ENCODE measurements at regions not wholly inside any gene's neighbourhood (a gene's known extent, or its start where the extent isn't known, plus 50 kb on each side); places are given as distances from the start of the nearest gene placed in this dataset.

GRCh38 chr22:27561286-27561904 lies 240.2 kb downstream of the MN1 start:
- in situ Hi-C loops (cut with MboI; ENCODE audit: low sequenced_read_pairs) = no loop called here

GRCh38 chr22:27564806-27565205 lies 236.8 kb downstream of the MN1 start:
- in situ Hi-C loops (cut with MboI; ENCODE audit: low sequenced_read_pairs) = no loop called here

DNA sequence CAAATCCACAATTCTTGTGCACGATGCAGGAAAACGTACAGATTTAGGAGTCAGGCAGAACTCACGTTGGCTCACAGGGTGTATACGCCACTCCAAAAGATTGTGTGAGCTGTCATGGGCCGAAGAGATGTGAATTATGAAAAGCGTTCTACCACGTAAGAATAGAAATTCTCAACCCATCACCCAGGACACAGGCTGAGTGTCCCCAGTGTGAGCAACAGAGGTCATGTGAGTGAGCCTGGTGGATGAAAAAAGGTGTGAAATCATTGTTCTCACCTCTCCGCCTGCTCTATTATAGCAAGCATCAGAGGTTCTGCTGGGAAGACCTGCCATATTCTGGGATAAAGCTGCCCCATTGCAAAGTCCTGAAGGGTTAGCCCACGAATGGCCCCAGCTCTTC lies 235.0 kb downstream of the MN1 start:
- in situ Hi-C loops (cut with MboI; ENCODE audit: low sequenced_read_pairs) = no loop called here

GRCh38 chr22:27568265-27568664 lies 233.3 kb downstream of the MN1 start:
- in situ Hi-C loops (cut with MboI; ENCODE audit: low sequenced_read_pairs) = no loop called here

DNA sequence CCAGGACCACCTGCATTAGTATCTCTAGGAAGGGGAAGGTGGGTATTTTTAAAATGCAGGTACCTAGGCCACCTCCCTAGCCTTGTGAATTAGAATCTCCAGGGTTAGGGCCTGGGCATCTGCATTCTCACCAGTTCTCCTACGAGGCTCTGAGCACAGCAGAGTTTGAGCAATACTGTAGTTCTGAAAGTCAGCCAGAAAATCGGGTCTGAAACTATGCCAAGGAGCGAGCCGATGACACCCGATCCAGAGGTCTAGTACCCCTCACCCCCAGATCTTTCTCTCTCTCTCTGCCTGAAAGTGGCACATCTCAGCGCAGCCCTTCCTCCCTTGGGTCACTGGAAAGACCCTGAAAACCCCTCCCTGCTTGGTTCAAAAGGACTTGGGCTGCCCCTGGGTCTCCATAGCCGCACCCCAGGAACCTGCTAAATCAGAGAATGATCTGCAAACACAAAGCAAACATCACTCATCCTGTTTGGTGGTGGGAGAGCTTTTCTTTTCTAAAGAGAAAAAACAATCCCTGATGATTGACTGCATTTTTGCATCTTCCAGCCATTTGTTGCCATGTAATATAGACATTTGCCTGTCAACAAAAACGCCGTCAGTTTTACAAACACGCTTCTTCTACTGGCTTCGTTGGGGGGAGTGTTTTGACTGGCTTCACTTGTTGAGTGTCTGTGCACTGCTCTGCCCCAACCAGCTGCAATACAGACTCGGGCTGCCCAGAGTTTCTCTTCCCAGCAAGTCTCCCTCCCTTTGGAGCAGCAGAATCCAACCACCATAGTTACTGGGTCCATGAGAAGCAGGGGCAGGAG lies 229.9 kb downstream of the MN1 start:
- in situ Hi-C loops (cut with MboI; ENCODE audit: low sequenced_read_pairs) = no loop called here

DNA sequence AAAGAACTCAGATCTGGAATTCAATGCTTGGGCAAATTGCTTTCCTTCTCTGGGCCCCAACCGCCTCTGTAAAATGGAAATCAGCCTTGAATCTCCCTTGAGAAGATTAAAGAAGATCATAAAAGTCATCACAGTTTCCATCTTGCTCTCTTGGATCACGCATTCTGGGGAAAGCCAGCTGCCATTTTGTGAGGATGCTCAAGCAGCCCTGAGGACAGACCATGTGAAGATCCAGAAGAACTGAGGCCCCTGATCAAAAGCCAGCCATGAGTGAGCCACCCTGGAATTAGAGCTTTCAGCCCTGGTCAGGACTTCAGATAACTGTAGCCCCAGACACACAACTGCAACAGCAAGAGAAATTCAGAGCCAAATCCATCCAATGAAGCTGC lies 229.3 kb downstream of the MN1 start:
- in situ Hi-C loops (cut with MboI; ENCODE audit: low sequenced_read_pairs) = no loop called here

DNA sequence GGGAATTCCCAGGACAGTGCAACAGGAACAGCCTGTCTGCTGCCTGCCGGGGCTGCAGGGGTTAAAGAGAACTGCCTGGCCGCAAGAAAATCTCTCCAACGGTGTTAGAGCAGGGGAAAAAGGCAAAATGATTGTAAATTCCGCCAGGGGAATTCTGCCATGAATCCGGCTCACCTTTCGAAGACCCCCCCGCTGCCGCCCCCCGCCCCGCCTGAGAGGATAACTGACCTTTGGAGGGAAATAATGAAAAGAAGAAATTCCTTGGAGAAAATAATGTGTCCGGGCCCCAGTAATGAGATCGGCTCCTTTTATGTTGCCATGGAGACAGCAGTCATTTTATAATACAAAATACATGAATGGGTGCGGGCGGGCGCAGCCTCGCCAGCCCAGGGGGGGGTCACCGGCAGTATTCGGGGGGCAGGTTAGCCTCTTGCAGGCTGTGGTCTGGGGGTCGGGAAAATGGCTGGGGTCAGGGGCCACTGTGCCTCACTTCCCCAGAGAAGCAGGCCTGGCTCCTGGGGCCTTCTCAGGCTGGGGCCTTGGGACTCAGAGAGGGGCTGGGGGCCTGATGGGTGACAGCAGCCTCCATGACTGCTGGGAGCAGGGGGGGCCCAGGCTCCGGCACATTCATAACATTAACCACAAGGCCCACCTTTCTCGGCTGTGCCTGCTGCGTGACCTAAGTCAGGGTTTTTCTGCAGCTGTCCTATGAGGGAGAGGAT lies 228.1 kb downstream of the MN1 start:
- in situ Hi-C loops (cut with MboI; ENCODE audit: low sequenced_read_pairs) = no loop called here

- in situ Hi-C loops (cut with MboI; ENCODE audit: low sequenced_read_pairs) = no loop called here
Measured at GRCh38 chr22:27574002-27574366, 227.6 kb downstream of the MN1 start.

- in situ Hi-C loops (cut with MboI; ENCODE audit: low sequenced_read_pairs) = no loop called here
Measured at GRCh38 chr22:27574651-27575050, 226.9 kb downstream of the MN1 start.

DNA sequence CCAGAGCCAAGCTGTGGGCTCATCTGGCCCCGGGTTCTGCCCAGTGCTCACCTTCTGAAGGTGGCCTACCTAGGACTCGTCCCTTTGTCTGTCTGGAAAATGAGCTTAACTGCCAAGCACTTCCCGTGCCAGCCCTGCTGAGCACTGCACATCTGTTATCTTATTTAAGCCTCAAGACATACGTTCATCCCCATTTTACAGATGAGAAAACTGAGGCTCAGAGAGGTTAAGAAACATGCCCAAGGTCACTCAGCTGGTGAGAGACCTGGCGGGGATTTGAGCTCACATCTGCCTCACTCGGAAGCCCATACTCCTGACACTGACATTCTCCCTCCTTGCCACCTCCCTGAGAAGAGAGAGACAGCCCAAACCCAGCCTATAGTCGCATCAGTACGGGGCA lies 226.2 kb downstream of the MN1 start:
- in situ Hi-C loops (cut with MboI; ENCODE audit: low sequenced_read_pairs) = no loop called here

GRCh38 chr22:27576413-27576812 lies 225.1 kb downstream of the MN1 start:
- in situ Hi-C loops (cut with MboI; ENCODE audit: low sequenced_read_pairs) = no loop called here

DNA sequence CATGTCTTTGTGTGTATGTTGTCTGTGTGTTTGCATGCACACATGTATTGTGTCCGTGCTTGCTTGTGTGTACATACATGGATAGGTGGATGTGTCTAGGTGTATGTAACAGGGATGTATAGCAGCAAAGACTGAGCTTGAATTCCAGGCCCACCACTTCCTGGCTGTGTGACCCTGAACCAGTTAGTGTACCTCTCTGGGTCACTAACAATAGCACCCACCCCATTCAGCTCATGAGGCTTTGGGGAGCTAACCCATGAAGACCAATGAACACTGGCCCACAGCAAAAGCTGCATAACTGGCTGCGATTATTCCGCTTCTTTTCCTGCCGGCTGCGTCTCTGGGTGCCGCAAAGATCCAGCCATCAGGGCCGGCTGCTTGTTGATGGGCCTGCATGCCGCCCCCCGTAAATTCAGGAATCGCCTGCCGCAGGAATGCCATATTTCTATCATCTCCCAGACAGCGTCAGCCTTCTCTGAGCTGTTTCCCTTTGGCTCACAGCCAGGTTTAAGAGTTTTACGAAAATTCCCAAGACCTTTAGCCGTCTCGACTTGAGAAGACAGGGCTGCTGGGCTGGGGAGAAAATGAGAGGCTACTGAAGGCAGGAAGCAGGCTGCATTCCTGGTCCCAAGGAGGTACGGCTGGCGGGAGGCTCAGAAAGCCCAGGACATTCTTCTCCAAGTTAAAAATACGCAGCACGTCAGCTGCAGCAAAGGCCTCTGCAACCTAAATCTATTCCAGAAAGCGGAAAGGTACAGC lies 224.6 kb downstream of the MN1 start:
- in situ Hi-C loops (cut with MboI; ENCODE audit: low sequenced_read_pairs) = no loop called here

DNA sequence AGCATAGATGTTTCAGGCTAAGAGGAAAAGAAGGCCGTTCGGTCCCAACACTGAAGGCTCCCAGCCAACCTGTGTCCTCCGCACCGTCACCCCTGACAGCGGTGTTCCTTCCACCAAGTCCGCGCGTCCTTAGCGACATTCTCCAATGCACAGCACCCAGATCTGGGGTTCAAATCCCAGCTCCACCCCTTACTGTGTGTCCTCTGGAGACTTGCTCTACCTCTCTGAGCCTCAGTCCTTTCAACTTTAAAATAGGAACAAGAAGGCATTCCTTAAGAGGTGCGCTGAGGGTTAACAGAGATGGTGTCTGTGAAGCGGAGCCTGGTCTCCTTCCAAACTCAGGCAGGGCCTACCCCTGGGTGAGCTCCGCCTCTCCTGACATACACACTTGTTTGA lies 224.0 kb downstream of the MN1 start:
- in situ Hi-C loops (cut with MboI; ENCODE audit: low sequenced_read_pairs) = no loop called here

GRCh38 chr22:27578937-27579617 lies 222.5 kb downstream of the MN1 start:
- in situ Hi-C loops (cut with MboI; ENCODE audit: low sequenced_read_pairs) = no loop called here

GRCh38 chr22:27580311-27580897 lies 221.2 kb downstream of the MN1 start:
- in situ Hi-C loops (cut with MboI; ENCODE audit: low sequenced_read_pairs) = no loop called here

GRCh38 chr22:27581236-27581635 lies 220.3 kb downstream of the MN1 start:
- in situ Hi-C loops (cut with MboI; ENCODE audit: low sequenced_read_pairs) = no loop called here

DNA sequence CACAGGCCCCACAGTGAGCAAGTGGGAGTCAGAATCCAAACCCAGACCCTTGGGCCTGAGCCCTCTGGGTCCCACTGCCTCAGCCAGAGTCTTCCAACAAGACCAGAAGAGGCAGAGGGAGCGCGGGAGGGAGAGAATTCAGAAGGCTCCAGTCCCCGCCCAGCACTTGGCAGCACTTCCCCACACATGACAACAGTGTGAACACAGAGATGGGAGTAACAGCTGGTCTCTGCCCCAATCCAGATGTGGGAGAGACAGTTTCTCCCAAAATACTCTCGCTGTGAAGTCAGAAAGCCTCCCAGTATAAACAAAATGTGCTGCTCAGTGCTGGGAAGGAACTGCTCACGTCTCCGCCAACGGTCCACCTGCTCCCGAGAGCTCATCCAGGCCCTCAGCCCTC lies 219.9 kb downstream of the MN1 start:
- in situ Hi-C loops (cut with MboI; ENCODE audit: low sequenced_read_pairs) = no loop called here

DNA sequence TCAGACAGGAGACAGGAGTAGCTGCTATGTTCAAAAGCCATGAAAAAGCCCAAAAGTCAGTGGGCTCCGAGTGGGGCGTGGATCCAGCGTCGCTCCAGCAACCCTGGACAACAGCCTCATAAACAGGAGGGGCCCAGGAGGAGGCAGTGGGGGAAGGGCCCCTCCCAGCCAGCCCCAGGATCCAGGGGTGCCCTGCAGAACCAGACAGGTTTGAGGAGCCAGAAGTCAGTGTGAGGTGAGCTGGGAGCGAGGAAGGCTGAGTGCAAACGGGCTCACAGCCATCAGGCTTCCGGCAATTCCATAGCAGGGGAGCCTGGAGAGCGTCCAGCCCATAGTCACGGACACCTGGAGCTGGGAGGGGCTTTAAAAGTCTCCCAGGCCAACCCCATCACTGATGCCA lies 217.7 kb downstream of the MN1 start:
- in situ Hi-C loops (cut with MboI; ENCODE audit: low sequenced_read_pairs) = no loop called here

- in situ Hi-C loops (cut with MboI; ENCODE audit: low sequenced_read_pairs) = no loop called here
Measured at GRCh38 chr22:27585141-27585540, 216.4 kb downstream of the MN1 start.

DNA sequence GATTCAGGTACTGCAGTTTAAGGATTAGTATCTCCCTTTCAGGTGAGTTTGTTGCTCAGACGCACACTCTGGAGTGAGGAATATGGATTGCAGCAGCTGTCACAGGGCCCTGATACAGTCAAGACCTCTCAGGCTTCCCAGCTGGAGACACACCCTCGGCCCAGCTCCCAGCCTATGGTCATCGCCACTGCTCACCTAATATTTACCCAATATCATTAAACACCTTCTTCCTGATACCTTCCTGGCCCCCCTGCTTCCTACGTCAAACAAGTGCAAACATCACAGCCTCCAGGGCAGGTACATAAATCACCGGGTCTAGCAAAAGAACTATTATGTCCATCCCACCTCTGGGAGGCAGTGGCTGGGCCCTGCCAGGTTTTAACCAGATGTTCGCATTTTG lies 213.3 kb downstream of the MN1 start:
- in situ Hi-C loops (cut with MboI; ENCODE audit: low sequenced_read_pairs) = no loop called here

Data from HL-60/S4 (cell line).